Fibroblast of mammary gland (primary cell): ENCODE measurements at regions not wholly inside any gene's neighbourhood (a gene's known extent, or its start where the extent isn't known, plus 50 kb on each side); places are given as distances from the start of the nearest gene placed in this dataset.

ENCODE experiments used
- DNase-seq: peaks from one replicate; pipeline ENCODE4 v3.0.0-alpha.2; 2010; ENCODE audit warnings: low read depth
- H3K4me3 ChIP-seq: 2 replicates; pipeline ENCODE4 v1.5.1; 2011; ENCODE audit warnings: low read depth, mild to moderate bottlenecking, low read length, moderate library complexity; ENCODE audit not compliant: control insufficient read depth
- CTCF ChIP-seq: conservative IDR thresholded peaks from 2 replicates; pipeline ENCODE4 v1.5.1; 2011; ENCODE audit warnings: low read depth, low read length, inconsistent platforms; ENCODE audit not compliant: control insufficient read depth, insufficient read depth

- TF ChIP-seq CTCF = no peak
- DNase-seq = peak; percentile 1
- no peak overlapping the region for H3K4me3 ChIP-seq
These were observed 109.8 kb upstream of the HDX start for GRCh38 chrX:84611843-84612636.

- H3K4me3 ChIP-seq = no peak overlapping the region
- DNase-seq = no peak
- no peak for TF ChIP-seq CTCF
These were observed 132.0 kb upstream of the HDX start for GRCh38 chrX:84634201-84634782.

GRCh38 chrX:84666086-84666485, 163.8 kb upstream of the HDX start:
- H3K4me3 ChIP-seq = no peak overlapping the region
- no peak for DNase-seq
- TF ChIP-seq CTCF = no peak

DNA sequence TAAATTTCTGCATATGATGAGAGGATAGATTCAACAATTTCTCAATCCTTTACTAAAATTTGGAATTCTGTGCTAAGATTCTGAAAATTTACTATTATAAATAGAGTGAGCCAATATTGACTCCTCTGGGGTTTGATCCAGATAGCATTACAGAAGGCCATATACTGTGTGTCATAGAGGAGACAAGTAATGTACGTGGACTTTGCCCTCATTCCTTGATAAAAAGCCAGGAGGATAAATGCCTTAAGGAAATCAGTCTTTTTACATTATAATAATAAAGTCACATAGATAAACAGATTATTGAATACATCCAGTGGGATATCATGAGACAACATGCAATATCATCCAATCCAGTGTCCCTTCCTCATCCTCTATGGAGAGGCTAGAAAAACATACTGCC, 188.0 kb upstream of the HDX start:
- no peak for TF ChIP-seq CTCF
- H3K4me3 ChIP-seq = no peak overlapping the region
- no peak for DNase-seq

GRCh38 chrX:84709987-84710386, 207.7 kb upstream of the HDX start:
- no peak for TF ChIP-seq CTCF
- DNase-seq = no peak
- no peak overlapping the region for H3K4me3 ChIP-seq

DNA sequence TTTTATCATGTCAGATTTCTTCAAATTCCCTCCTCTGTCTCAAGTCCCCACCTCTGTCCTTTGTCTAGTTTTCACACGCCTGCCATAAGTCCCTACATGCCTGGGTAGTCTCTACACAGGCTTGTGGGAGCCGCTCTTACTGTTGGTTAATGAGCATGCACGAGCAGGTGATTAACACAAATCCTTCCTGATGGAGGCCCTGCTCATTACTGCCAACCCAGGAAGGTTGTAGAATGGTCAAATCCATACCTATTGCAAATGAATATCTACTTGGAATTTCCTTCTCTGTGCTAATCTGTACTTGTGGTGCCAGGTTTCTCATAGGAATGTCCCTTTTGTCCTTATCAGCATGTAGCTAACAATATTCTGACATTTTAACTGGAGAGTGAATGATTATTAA, 208.4 kb upstream of the HDX start:
- no peak overlapping the region for H3K4me3 ChIP-seq
- TF ChIP-seq CTCF = no peak
- DNase-seq = no peak

- no peak for TF ChIP-seq CTCF
- DNase-seq = no peak
- no peak overlapping the region for H3K4me3 ChIP-seq
These were observed 210.4 kb upstream of the HDX start for GRCh38 chrX:84712621-84713020.
